GM23338 (cell line): ENCODE measurements at regions not wholly inside any gene's neighbourhood (a gene's known extent, or its start where the extent isn't known, plus 50 kb on each side); places are given as distances from the start of the nearest gene placed in this dataset.

Experiments used
- ATAC-seq: fragments of 200-7000 bp; cut with Tn5 transposase; 3 replicates; pipeline ENCODE4 v1.9.1; 2020
- DNase-seq: peaks from one replicate; pipeline ENCODE4 v3.0.0-alpha.2; 2015; ENCODE audit warnings: low spot score
- H2AFZ ChIP-seq: fragments of 200-600 bp; sonication (generic); 2 replicates; pipeline ENCODE4 v1.8.0; 2016; ENCODE audit warnings: antibody characterized with exemption, mild to moderate bottlenecking, moderate library complexity
- H3F3A ChIP-seq: fragments of 200-600 bp; sonication (generic); replicated peaks from 2 replicates; pipeline ENCODE4 v1.8.0; 2017; ENCODE audit warnings: antibody characterized with exemption, mixed run types, low read depth
- H3K27ac ChIP-seq: fragments of 200-600 bp; sonication (generic); 2 replicates; pipeline ENCODE4 v1.6.1; 2016; ENCODE audit warnings: low read depth
- H3K27me3 ChIP-seq: fragments of 200-600 bp; sonication (generic); 2 replicates; pipeline ENCODE4 v1.8.0; 2016; ENCODE audit warnings: mild to moderate bottlenecking, mixed run types, moderate library complexity; ENCODE audit not compliant: insufficient read depth
- H3K36me3 ChIP-seq: fragments of 200-600 bp; sonication (generic); 2 replicates; pipeline ENCODE4 v1.8.0; 2016; ENCODE audit warnings: mild to moderate bottlenecking; ENCODE audit not compliant: insufficient read depth
- H3K4me1 ChIP-seq: fragments of 200-600 bp; sonication (generic); 2 replicates; pipeline ENCODE4 v1.8.0; 2016; ENCODE audit warnings: mild to moderate bottlenecking, moderate library complexity; ENCODE audit not compliant: insufficient read depth
- H3K4me2 ChIP-seq: fragments of 200-600 bp; sonication (generic); 2 replicates; pipeline ENCODE4 v1.7.1; 2017; ENCODE audit warnings: mixed run types
- H3K4me3 ChIP-seq: fragments of 200-600 bp; sonication (generic); 2 replicates; pipeline ENCODE4 v1.6.1; 2016; ENCODE audit warnings: mixed run types
- H3K79me2 ChIP-seq: fragments of 200-600 bp; sonication (generic); replicated peaks from 2 replicates; pipeline ENCODE4 v1.8.0; 2017; ENCODE audit warnings: mild to moderate bottlenecking; ENCODE audit not compliant: insufficient read depth
- H3K9me2 ChIP-seq: fragments of 200-600 bp; sonication (generic); 2 replicates; pipeline ENCODE4 v1.8.0; 2017; ENCODE audit not compliant: insufficient read depth
- H4K20me1 ChIP-seq: fragments of 200-600 bp; sonication (generic); replicated peaks from 2 replicates; pipeline ENCODE4 v1.8.0; 2017; ENCODE audit warnings: mild to moderate bottlenecking; ENCODE audit not compliant: insufficient read depth
- H3K27ac Mint-ChIP-seq: 2 replicates; pipeline ENCODE4 v1.8.0; 2020; ENCODE audit warnings: inconsistent platforms, mild to moderate bottlenecking, moderate library complexity, mixed read lengths
- H3K27me3 Mint-ChIP-seq: 3 replicates; pipeline ENCODE4 v1.8.0; 2022; ENCODE audit warnings: low read depth, mild to moderate bottlenecking, moderate library complexity, mixed read lengths, inconsistent platforms; ENCODE audit not compliant: insufficient read depth, poor library complexity
- H3K36me3 Mint-ChIP-seq: 3 replicates; pipeline ENCODE4 v1.8.0; 2021; ENCODE audit warnings: low read depth, mild to moderate bottlenecking, inconsistent platforms, moderate library complexity, mixed read lengths
- H3K4me1 Mint-ChIP-seq: 3 replicates; pipeline ENCODE4 v1.8.0; 2020; ENCODE audit warnings: mild to moderate bottlenecking, inconsistent platforms, mixed read lengths
- H3K4me3 Mint-ChIP-seq: 3 replicates; pipeline ENCODE4 v1.8.0; 2021; ENCODE audit warnings: moderate library complexity, mild to moderate bottlenecking, inconsistent platforms, mixed read lengths
- H3K9me3 Mint-ChIP-seq: 3 replicates; pipeline ENCODE4 v1.8.0; 2020; ENCODE audit warnings: moderate library complexity, mild to moderate bottlenecking, inconsistent platforms, mixed read lengths
- CREB1 ChIP-seq: fragments of 250-450 bp; sonication (Bioruptor Pico); IDR thresholded peaks from 2 replicates; pipeline ENCODE4 v1.5.0; 2020; ENCODE audit warnings: low read depth, mild to moderate bottlenecking, moderate library complexity
- ETS1 ChIP-seq: IDR thresholded peaks from 2 replicates; pipeline ENCODE4 v1.6.1; 2016; ENCODE audit warnings: antibody characterized with exemption
- EZH2 ChIP-seq: fragments of 200-600 bp; sonication (generic); IDR thresholded peaks from one replicate; pipeline ENCODE4 v1.8.0; 2017; ENCODE audit warnings: antibody characterized with exemption, mild to moderate bottlenecking, low read depth; ENCODE audit not compliant: unreplicated experiment
- EZH2phosphoT487 ChIP-seq: fragments of 200-600 bp; sonication (generic); IDR thresholded peaks from one replicate; pipeline ENCODE4 v1.8.1; 2018; ENCODE audit warnings: antibody characterized with exemption; ENCODE audit not compliant: unreplicated experiment
- JUNB ChIP-seq: IDR thresholded peaks from one replicate; pipeline ENCODE4 v1.6.1; 2016; ENCODE audit warnings: antibody characterized with exemption; ENCODE audit not compliant: unreplicated experiment
- NANOG ChIP-seq: IDR thresholded peaks from 2 replicates; pipeline ENCODE4 v1.6.1; 2016; ENCODE audit warnings: antibody characterized with exemption, borderline replicate concordance
- POLR2AphosphoS5 ChIP-seq: IDR thresholded peaks from 2 replicates; pipeline ENCODE4 v1.6.1; 2016; ENCODE audit warnings: antibody characterized with exemption, low read depth
- STAT1 ChIP-seq: IDR thresholded peaks from one replicate; pipeline ENCODE4 v1.6.1; 2016; ENCODE audit warnings: antibody characterized with exemption; ENCODE audit not compliant: unreplicated experiment
- ZNF114 ChIP-seq: fragments of 250-450 bp; sonication (Bioruptor Pico); IDR thresholded peaks from 2 replicates; pipeline ENCODE4 v1.5.0; 2020; ENCODE audit warnings: mild to moderate bottlenecking, moderate library complexity
- ZNF331 ChIP-seq: fragments of 250-450 bp; sonication (Bioruptor Pico); IDR thresholded peaks from 2 replicates; pipeline ENCODE4 v1.5.0; 2020; ENCODE audit warnings: low read depth, mild to moderate bottlenecking, moderate library complexity
- ZNF462 ChIP-seq: fragments of 250-450 bp; sonication (Bioruptor Pico); IDR thresholded peaks from 2 replicates; pipeline ENCODE4 v1.5.0; 2020; ENCODE audit warnings: mild to moderate bottlenecking, moderate library complexity
- TF ChIP-seq, protein P1 (sequence below), 2 experiments: fragments of 200-600 bp in 1 of 2; sonication (generic) in 1 of 2; conservative IDR thresholded peaks; 2 replicates each; pipeline versions ENCODE4 v1.5.1 to v1.6.1; 2016 to 2017; ENCODE audit warnings: antibody characterized with exemption in 2 of 2, low read depth in 2 of 2, mild to moderate bottlenecking in 2 of 2, moderate library complexity in 1 of 2

- H3K36me3 ChIP-seq, result no peaks in the 10 kb centered on the region
- no peak for ATAC-seq
- H3K9me2 ChIP-seq, result no peaks in the 10 kb centered on the region
- no peaks in the 10 kb centered on the region for H3K79me2 ChIP-seq
- peaks cover 7% of the 10 kb centered on the region for H3K27me3 Mint-ChIP-seq
- peaks cover 51% of the 10 kb centered on the region for H3K27me3 ChIP-seq
- no peak overlapping the region for H3K4me2 ChIP-seq
- no peak for TF ChIP-seq STAT1
- TF ChIP-seq EZH2phosphoT487, result no peak
- H3K4me1 Mint-ChIP-seq, result peaks cover 23% of the 10 kb centered on the region; the same call in 2 of the 3 replicates
- H3K36me3 Mint-ChIP-seq, result no peaks in the 10 kb centered on the region
- DNase-seq, result no peak
- H3K4me3 ChIP-seq, result no peak overlapping the region
- H4K20me1 ChIP-seq, result no peaks in the 10 kb centered on the region; the same call in 1 of the 2 replicates
- peaks cover 12% of the 10 kb centered on the region for H3K4me1 ChIP-seq
- H3F3A ChIP-seq, result no peaks in the 10 kb centered on the region
- H2AFZ ChIP-seq, result no peak overlapping the region
- no peak overlapping the region for H3K27ac ChIP-seq
- H3K9me3 Mint-ChIP-seq, result no peaks in the 10 kb centered on the region
- no peak overlapping the region for H3K4me3 Mint-ChIP-seq
- H3K27ac Mint-ChIP-seq, result no peak overlapping the region
Observed at GRCh38 chr5:104646416-104646815, 1083.8 kb upstream of the NUDT12 start.

- Histone ChIP-seq H3F3A (no peaks in the 10 kb centered on the region), H3K4me3 (no peak overlapping the region), H4K20me1 (no peaks in the 10 kb centered on the region), H3K4me1 (no peaks in the 10 kb centered on the region), H3K27ac (no peak overlapping the region), H3K27me3 (peaks cover 24% of the 10 kb centered on the region), H3K9me2 (no peaks in the 10 kb centered on the region), H2AFZ (no peak overlapping the region), H3K36me3 (no peaks in the 10 kb centered on the region), H3K4me2 (no peak overlapping the region), H3K79me2 (no peaks in the 10 kb centered on the region)
- H3K27ac Mint-ChIP-seq, result no peak overlapping the region
- no peaks in the 10 kb centered on the region for H3K36me3 Mint-ChIP-seq
- DNase-seq (no peak), ATAC-seq (no peak)
- H3K4me3 Mint-ChIP-seq, result no peak overlapping the region
- peaks cover 6% of the 10 kb centered on the region; the same call in 2 of the 3 replicates for H3K4me1 Mint-ChIP-seq
- H3K27me3 Mint-ChIP-seq, result no peaks in the 10 kb centered on the region
- no peaks in the 10 kb centered on the region for H3K9me3 Mint-ChIP-seq
- TF ChIP-seq ZNF114 (CRISPR knock-in tag) (no peak), JUNB (no peak), NANOG (no peak), ZNF331 (CRISPR knock-in tag) (no peak), POLR2AphosphoS5 (no peak), STAT1 (no peak), CREB1 (CRISPR knock-in tag) (no peak), ZNF462 (no peak), EZH2 (no peak), EZH2phosphoT487 (no peak), ETS1 (no peak)
- TF ChIP-seq, protein P1, sequence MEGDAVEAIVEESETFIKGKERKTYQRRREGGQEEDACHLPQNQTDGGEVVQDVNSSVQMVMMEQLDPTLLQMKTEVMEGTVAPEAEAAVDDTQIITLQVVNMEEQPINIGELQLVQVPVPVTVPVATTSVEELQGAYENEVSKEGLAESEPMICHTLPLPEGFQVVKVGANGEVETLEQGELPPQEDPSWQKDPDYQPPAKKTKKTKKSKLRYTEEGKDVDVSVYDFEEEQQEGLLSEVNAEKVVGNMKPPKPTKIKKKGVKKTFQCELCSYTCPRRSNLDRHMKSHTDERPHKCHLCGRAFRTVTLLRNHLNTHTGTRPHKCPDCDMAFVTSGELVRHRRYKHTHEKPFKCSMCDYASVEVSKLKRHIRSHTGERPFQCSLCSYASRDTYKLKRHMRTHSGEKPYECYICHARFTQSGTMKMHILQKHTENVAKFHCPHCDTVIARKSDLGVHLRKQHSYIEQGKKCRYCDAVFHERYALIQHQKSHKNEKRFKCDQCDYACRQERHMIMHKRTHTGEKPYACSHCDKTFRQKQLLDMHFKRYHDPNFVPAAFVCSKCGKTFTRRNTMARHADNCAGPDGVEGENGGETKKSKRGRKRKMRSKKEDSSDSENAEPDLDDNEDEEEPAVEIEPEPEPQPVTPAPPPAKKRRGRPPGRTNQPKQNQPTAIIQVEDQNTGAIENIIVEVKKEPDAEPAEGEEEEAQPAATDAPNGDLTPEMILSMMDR (conservative IDR thresholded peaks at IDR 0.05; ENCODE audit: low read depth in 2 of 2), result no peak
Observed at GRCh38 chr5:104643320-104643719, 1080.7 kb upstream of the NUDT12 start.
